ENCODE measurements at regions not wholly inside any gene's neighbourhood (a gene's known extent, or its start where the extent isn't known, plus 50 kb on each side); places are given as distances from the start of the nearest gene placed in this dataset.

- no peaks in the 10 kb centered on the region for H3K36me3 ChIP-seq (ENCODE audit: control insufficient read depth in 2 of 4, insufficient read depth in 4 of 4, low read length in 3 of 4)
- H2BK120ac ChIP-seq (replicated peaks; ENCODE audit: low read depth, low read length) = no peak overlapping the region
- no peak overlapping the region for H2AK5ac ChIP-seq (ENCODE audit: low read depth, low read length)
- no peak overlapping the region for H3K14ac ChIP-seq (ENCODE audit: insufficient read length)
- H3K23ac ChIP-seq (ENCODE audit: insufficient read length) = no peak overlapping the region
- no peak overlapping the region for H3K4ac ChIP-seq (replicated peaks; ENCODE audit: insufficient read length, low read depth, low read length)
- no peaks in the 10 kb centered on the region for H4K20me1 ChIP-seq (replicated peaks in 1 of 2; ENCODE audit: control insufficient read depth in 1 of 2, insufficient read depth in 2 of 2, low read length in 2 of 2)
- H3K23me2 ChIP-seq (ENCODE audit: low read depth, low read length) = no peaks in the 10 kb centered on the region
- no peak overlapping the region for H2BK5ac ChIP-seq (ENCODE audit: low read depth, low read length)
- FAIRE-seq (no peak), DNase-seq (ENCODE audit: low read depth in 1 of 2, low spot score in 2 of 2) (no peak)
- no peak overlapping the region for H3K4me3 ChIP-seq (ENCODE audit: extremely low read depth in 1 of 4, insufficient read depth in 2 of 4, low read depth in 3 of 4, low read length in 4 of 4)
- H3K18ac ChIP-seq (ENCODE audit: extremely low read depth, low read length) = no peak overlapping the region
- H2AFZ ChIP-seq (ENCODE audit: low read length) = no peak overlapping the region
- H3K27ac ChIP-seq (ENCODE audit: low read depth, low read length) = no peak overlapping the region
- no peaks in the 10 kb centered on the region for H3K4me1 ChIP-seq (replicated peaks in 1 of 4; ENCODE audit: control insufficient read depth in 3 of 4, insufficient read depth in 4 of 4, low read length in 3 of 4)
- H3K79me1 ChIP-seq (ENCODE audit: low read depth, low read length) = no peaks in the 10 kb centered on the region
- H3K9ac ChIP-seq (replicated peaks in 1 of 4; ENCODE audit: extremely low read depth in 1 of 4, low read depth in 3 of 4, low read length in 3 of 4) = no peak overlapping the region; a peak in 1 of 7 replicates
- no peaks in the 10 kb centered on the region for H3K79me2 ChIP-seq (ENCODE audit: control insufficient read depth in 1 of 2, insufficient read depth in 2 of 2, low read length in 2 of 2)
- H3K9me3 ChIP-seq (ENCODE audit: insufficient read depth in 2 of 2, low read depth in 1 of 2, low read length in 1 of 2) = no peaks in the 10 kb centered on the region
- no peak overlapping the region for H3K4me2 ChIP-seq (ENCODE audit: insufficient read depth in 1 of 2, low read depth in 2 of 2, low read length in 2 of 2)
- no peaks in the 10 kb centered on the region for H3K27me3 ChIP-seq (replicated peaks in 1 of 4; ENCODE audit: control insufficient read depth in 3 of 4, extremely low read depth in 1 of 4, insufficient read depth in 3 of 4, low read length in 3 of 4)
- no peak overlapping the region for H2BK15ac ChIP-seq (ENCODE audit: low read length)
- CTCF ChIA-PET (ENCODE audit: partially characterized antibody) = no interaction called here
- TF ChIP-seq CREB1 (IDR thresholded peaks at IDR 0.05) (no peak), TAF7 (optimal IDR thresholded peaks at IDR 0.05; ENCODE audit: borderline replicate concordance, low read depth, low read length) (no peak), FOSL1 (IDR thresholded peaks at IDR 0.05; ENCODE audit: insufficient read depth, low read depth, low read length) (no peak), ATF3 (IDR thresholded peaks at IDR 0.05; ENCODE audit: insufficient read depth, low read depth, low read length) (no peak), SUZ12 (IDR thresholded peaks at IDR 0.05; ENCODE audit: low read length) (no peak), MAX (IDR thresholded peaks at IDR 0.05) (no peak), HDAC2 (IDR thresholded peaks at IDR 0.05; ENCODE audit: borderline replicate concordance in 1 of 2, low read depth in 2 of 2, low read length in 2 of 2) (no peak), CBX8 (IDR thresholded peaks at IDR 0.05; ENCODE audit: borderline replicate concordance, low read depth, low read length) (no peak), KDM1A (IDR thresholded peaks at IDR 0.05; ENCODE audit: borderline replicate concordance, low read length) (no peak), CHD2 (IDR thresholded peaks at IDR 0.05; ENCODE audit: low read length) (no peak), RXRA (IDR thresholded peaks at IDR 0.05; ENCODE audit: insufficient read depth, low read depth, low read length) (no peak)
- 86% methylated on average over 1 of the region's 1 CpG; no CpG with 5 or more reads in 1 of the 2 experiments for WGBS, 2 experiments (ENCODE audit: extremely low coverage in 1 of 2, insufficient coverage in 1 of 2, insufficient read length in 1 of 2, insufficient replicate concordance in 2 of 2, low coverage in 1 of 2, low lambda C conversion rate in 2 of 2, missing lambda C conversion rate in 1 of 2)
- no peak overlapping the region for H3K56ac ChIP-seq (replicated peaks; ENCODE audit: insufficient read length, low read depth, low read length)
- H4K91ac ChIP-seq (replicated peaks; ENCODE audit: insufficient read length, low read length) = no peak overlapping the region
- no peak overlapping the region for H2BK20ac ChIP-seq (ENCODE audit: low read length)
- H4K8ac ChIP-seq (ENCODE audit: extremely low read depth, insufficient read depth, low read length) = no peak overlapping the region
- H4K5ac ChIP-seq (ENCODE audit: insufficient read length, low read depth, low read length) = no peak overlapping the region
- H2BK12ac ChIP-seq (ENCODE audit: low read depth, low read length) = no peak overlapping the region
- POLR2A ChIA-PET (ENCODE audit: partially characterized antibody) = interaction anchor here (1.0 kb wide), 1 partner anchor 11 kb away, joined by 4 read pairs; no protein-coding TSS in a partner anchor
These were observed 508.3 kb downstream of the TSN start for GRCh38 chr2:122263746-122264145.
